GM23338 (cell line): ENCODE measurements at regions not wholly inside any gene's neighbourhood (a gene's known extent, or its start where the extent isn't known, plus 50 kb on each side); places are given as distances from the start of the nearest gene placed in this dataset.

ENCODE experiments used
- ATAC-seq: fragments of 200-7000 bp; cut with Tn5 transposase; 3 replicates; pipeline ENCODE4 v1.9.1; 2020
- DNase-seq: peaks from one replicate; pipeline ENCODE4 v3.0.0-alpha.2; 2015; ENCODE audit warnings: low spot score
- H2AFZ ChIP-seq: fragments of 200-600 bp; sonication (generic); 2 replicates; pipeline ENCODE4 v1.8.0; 2016; ENCODE audit warnings: antibody characterized with exemption, mild to moderate bottlenecking, moderate library complexity
- H3F3A ChIP-seq: fragments of 200-600 bp; sonication (generic); replicated peaks from 2 replicates; pipeline ENCODE4 v1.8.0; 2017; ENCODE audit warnings: antibody characterized with exemption, mixed run types, low read depth
- H3K27ac ChIP-seq: fragments of 200-600 bp; sonication (generic); 2 replicates; pipeline ENCODE4 v1.6.1; 2016; ENCODE audit warnings: low read depth
- H3K27me3 ChIP-seq: fragments of 200-600 bp; sonication (generic); 2 replicates; pipeline ENCODE4 v1.8.0; 2016; ENCODE audit warnings: mild to moderate bottlenecking, mixed run types, moderate library complexity; ENCODE audit not compliant: insufficient read depth
- H3K36me3 ChIP-seq: fragments of 200-600 bp; sonication (generic); 2 replicates; pipeline ENCODE4 v1.8.0; 2016; ENCODE audit warnings: mild to moderate bottlenecking; ENCODE audit not compliant: insufficient read depth
- H3K4me1 ChIP-seq: fragments of 200-600 bp; sonication (generic); 2 replicates; pipeline ENCODE4 v1.8.0; 2016; ENCODE audit warnings: mild to moderate bottlenecking, moderate library complexity; ENCODE audit not compliant: insufficient read depth
- H3K4me2 ChIP-seq: fragments of 200-600 bp; sonication (generic); 2 replicates; pipeline ENCODE4 v1.7.1; 2017; ENCODE audit warnings: mixed run types
- H3K4me3 ChIP-seq: fragments of 200-600 bp; sonication (generic); 2 replicates; pipeline ENCODE4 v1.6.1; 2016; ENCODE audit warnings: mixed run types
- H3K79me2 ChIP-seq: fragments of 200-600 bp; sonication (generic); replicated peaks from 2 replicates; pipeline ENCODE4 v1.8.0; 2017; ENCODE audit warnings: mild to moderate bottlenecking; ENCODE audit not compliant: insufficient read depth
- H3K9me2 ChIP-seq: fragments of 200-600 bp; sonication (generic); 2 replicates; pipeline ENCODE4 v1.8.0; 2017; ENCODE audit not compliant: insufficient read depth
- H4K20me1 ChIP-seq: fragments of 200-600 bp; sonication (generic); replicated peaks from 2 replicates; pipeline ENCODE4 v1.8.0; 2017; ENCODE audit warnings: mild to moderate bottlenecking; ENCODE audit not compliant: insufficient read depth
- H3K27ac Mint-ChIP-seq: 2 replicates; pipeline ENCODE4 v1.8.0; 2020; ENCODE audit warnings: inconsistent platforms, mild to moderate bottlenecking, moderate library complexity, mixed read lengths
- H3K27me3 Mint-ChIP-seq: 3 replicates; pipeline ENCODE4 v1.8.0; 2022; ENCODE audit warnings: low read depth, mild to moderate bottlenecking, moderate library complexity, mixed read lengths, inconsistent platforms; ENCODE audit not compliant: insufficient read depth, poor library complexity
- H3K36me3 Mint-ChIP-seq: 3 replicates; pipeline ENCODE4 v1.8.0; 2021; ENCODE audit warnings: low read depth, mild to moderate bottlenecking, inconsistent platforms, moderate library complexity, mixed read lengths
- H3K4me1 Mint-ChIP-seq: 3 replicates; pipeline ENCODE4 v1.8.0; 2020; ENCODE audit warnings: mild to moderate bottlenecking, inconsistent platforms, mixed read lengths
- H3K4me3 Mint-ChIP-seq: 3 replicates; pipeline ENCODE4 v1.8.0; 2021; ENCODE audit warnings: moderate library complexity, mild to moderate bottlenecking, inconsistent platforms, mixed read lengths
- H3K9me3 Mint-ChIP-seq: 3 replicates; pipeline ENCODE4 v1.8.0; 2020; ENCODE audit warnings: moderate library complexity, mild to moderate bottlenecking, inconsistent platforms, mixed read lengths
- CREB1 ChIP-seq: fragments of 250-450 bp; sonication (Bioruptor Pico); IDR thresholded peaks from 2 replicates; pipeline ENCODE4 v1.5.0; 2020; ENCODE audit warnings: low read depth, mild to moderate bottlenecking, moderate library complexity
- CTCF ChIP-seq, 2 experiments: fragments of 200-600 bp in 1 of 2; sonication (generic) in 1 of 2; conservative IDR thresholded peaks; 2 replicates each; pipeline versions ENCODE4 v1.5.1 to v1.6.1; 2016 to 2017; ENCODE audit warnings: antibody characterized with exemption in 2 of 2, low read depth in 2 of 2, mild to moderate bottlenecking in 2 of 2, moderate library complexity in 1 of 2
- ETS1 ChIP-seq: IDR thresholded peaks from 2 replicates; pipeline ENCODE4 v1.6.1; 2016; ENCODE audit warnings: antibody characterized with exemption
- EZH2 ChIP-seq: fragments of 200-600 bp; sonication (generic); IDR thresholded peaks from one replicate; pipeline ENCODE4 v1.8.0; 2017; ENCODE audit warnings: antibody characterized with exemption, mild to moderate bottlenecking, low read depth; ENCODE audit not compliant: unreplicated experiment
- EZH2phosphoT487 ChIP-seq: fragments of 200-600 bp; sonication (generic); IDR thresholded peaks from one replicate; pipeline ENCODE4 v1.8.1; 2018; ENCODE audit warnings: antibody characterized with exemption; ENCODE audit not compliant: unreplicated experiment
- JUNB ChIP-seq: IDR thresholded peaks from one replicate; pipeline ENCODE4 v1.6.1; 2016; ENCODE audit warnings: antibody characterized with exemption; ENCODE audit not compliant: unreplicated experiment
- NANOG ChIP-seq: IDR thresholded peaks from 2 replicates; pipeline ENCODE4 v1.6.1; 2016; ENCODE audit warnings: antibody characterized with exemption, borderline replicate concordance
- POLR2AphosphoS5 ChIP-seq: IDR thresholded peaks from 2 replicates; pipeline ENCODE4 v1.6.1; 2016; ENCODE audit warnings: antibody characterized with exemption, low read depth
- REST ChIP-seq: IDR thresholded peaks from one replicate; pipeline ENCODE4 v1.6.1; 2018; ENCODE audit warnings: antibody characterized with exemption; ENCODE audit not compliant: unreplicated experiment
- STAT1 ChIP-seq: IDR thresholded peaks from one replicate; pipeline ENCODE4 v1.6.1; 2016; ENCODE audit warnings: antibody characterized with exemption; ENCODE audit not compliant: unreplicated experiment
- ZNF114 ChIP-seq: fragments of 250-450 bp; sonication (Bioruptor Pico); IDR thresholded peaks from 2 replicates; pipeline ENCODE4 v1.5.0; 2020; ENCODE audit warnings: mild to moderate bottlenecking, moderate library complexity
- ZNF331 ChIP-seq: fragments of 250-450 bp; sonication (Bioruptor Pico); IDR thresholded peaks from 2 replicates; pipeline ENCODE4 v1.5.0; 2020; ENCODE audit warnings: low read depth, mild to moderate bottlenecking, moderate library complexity
- ZNF462 ChIP-seq: fragments of 250-450 bp; sonication (Bioruptor Pico); IDR thresholded peaks from 2 replicates; pipeline ENCODE4 v1.5.0; 2020; ENCODE audit warnings: mild to moderate bottlenecking, moderate library complexity

GRCh38 chr4:178140326-178140915, 698.2 kb upstream of the AGA start:
- H4K20me1 ChIP-seq, result no peaks in the 10 kb centered on the region
- no peak for TF ChIP-seq CTCF (conservative IDR thresholded peaks at IDR 0.05; ENCODE audit: low read depth in 2 of 2)
- TF ChIP-seq STAT1, result no peak
- no peak for TF ChIP-seq EZH2phosphoT487
- TF ChIP-seq POLR2AphosphoS5, result no peak
- TF ChIP-seq JUNB, result no peak
- no peak for TF ChIP-seq CREB1 (CRISPR knock-in tag)
- no peak for TF ChIP-seq ZNF331 (CRISPR knock-in tag)
- no peak for TF ChIP-seq NANOG
- TF ChIP-seq ZNF462 (CRISPR knock-in tag), result no peak
- no peak for TF ChIP-seq EZH2
- TF ChIP-seq REST, result no peak
- no peak for TF ChIP-seq ETS1
- TF ChIP-seq ZNF114 (CRISPR knock-in tag), result no peak
- H3K4me3 Mint-ChIP-seq, result no peak overlapping the region
- DNase-seq (no peak), ATAC-seq (no peak)
- peaks cover 4% of the 10 kb centered on the region for H3K27me3 Mint-ChIP-seq
- no peaks in the 10 kb centered on the region for H3K36me3 ChIP-seq
- H3K9me3 Mint-ChIP-seq, result 0 out of 3 replicates have a peak, but pooled peaks cover 4% of the 10 kb centered on the region
- H3K27ac ChIP-seq, result no peak overlapping the region
- H3K36me3 Mint-ChIP-seq, result no peaks in the 10 kb centered on the region; the same call in 2 of the 3 replicates
- H3K27me3 ChIP-seq, result no peaks in the 10 kb centered on the region
- H3K4me1 ChIP-seq, result no peaks in the 10 kb centered on the region
- no peaks in the 10 kb centered on the region for H3K79me2 ChIP-seq
- no peak overlapping the region for H3K27ac Mint-ChIP-seq
- H3K4me3 ChIP-seq, result no peak overlapping the region
- H3K9me2 ChIP-seq, result peaks cover 3% of the 10 kb centered on the region; the same call in 1 of the 2 replicates
- no peak overlapping the region for H3K4me2 ChIP-seq
- no peaks in the 10 kb centered on the region for H3F3A ChIP-seq
- H2AFZ ChIP-seq, result no peak overlapping the region
- no peaks in the 10 kb centered on the region for H3K4me1 Mint-ChIP-seq
